OCI-M2 (cell line): ENCODE measurements at regions not wholly inside any gene's neighbourhood (a gene's known extent, or its start where the extent isn't known, plus 50 kb on each side); places are given as distances from the start of the nearest gene placed in this dataset.

Experiments
- DNase-seq: peaks from one replicate; lab custom pipeline; 2025; ENCODE audit not compliant: unreplicated experiment; lab: John Stamatoyannopoulos, UW

GRCh38 chr18:25727281-25727985 lies 363.0 kb downstream of the SS18 start:
- DNase-seq: no peak

GRCh38 chr18:25726298-25726697 lies 364.1 kb downstream of the SS18 start:
- no peak for DNase-seq

DNA sequence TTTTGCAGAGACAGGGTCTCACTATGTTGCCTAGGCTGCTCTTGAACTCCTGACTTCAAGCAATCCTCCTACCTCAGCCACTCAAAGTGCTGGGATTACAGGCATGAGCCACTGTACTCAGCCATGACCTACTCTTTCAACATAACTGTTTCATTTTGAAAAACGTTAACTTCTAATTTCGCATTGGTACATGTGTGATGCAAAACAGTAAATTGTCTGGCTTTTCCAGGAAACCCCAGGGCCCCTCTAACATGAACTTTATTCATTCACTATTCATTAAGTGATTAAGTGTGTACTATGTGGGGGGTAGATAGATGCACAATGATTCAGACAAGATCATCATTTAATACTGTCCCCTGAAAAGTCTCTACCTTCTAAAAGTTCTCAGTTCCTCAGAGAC lies 364.9 kb downstream of the SS18 start:
- no peak for DNase-seq

DNA sequence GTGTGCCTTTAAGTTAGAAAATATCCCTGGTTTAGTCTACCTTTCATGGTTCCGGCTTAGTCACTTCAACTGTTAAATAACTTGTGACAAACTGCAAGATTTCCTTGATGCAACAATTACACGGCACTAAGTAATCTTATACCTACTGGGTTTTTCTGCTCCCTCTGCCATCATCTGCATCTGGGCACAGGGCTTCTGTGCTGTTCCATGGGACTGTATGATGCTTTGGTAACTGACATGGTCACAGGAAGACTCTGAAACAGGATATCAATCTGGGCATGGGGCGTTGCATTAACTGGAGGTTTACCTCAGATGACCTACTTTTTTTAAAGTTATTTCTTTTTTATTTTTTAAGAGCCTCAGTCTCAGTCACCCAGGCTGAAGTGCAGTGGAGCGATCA lies 365.4 kb downstream of the SS18 start:
- DNase-seq: no peak

DNA sequence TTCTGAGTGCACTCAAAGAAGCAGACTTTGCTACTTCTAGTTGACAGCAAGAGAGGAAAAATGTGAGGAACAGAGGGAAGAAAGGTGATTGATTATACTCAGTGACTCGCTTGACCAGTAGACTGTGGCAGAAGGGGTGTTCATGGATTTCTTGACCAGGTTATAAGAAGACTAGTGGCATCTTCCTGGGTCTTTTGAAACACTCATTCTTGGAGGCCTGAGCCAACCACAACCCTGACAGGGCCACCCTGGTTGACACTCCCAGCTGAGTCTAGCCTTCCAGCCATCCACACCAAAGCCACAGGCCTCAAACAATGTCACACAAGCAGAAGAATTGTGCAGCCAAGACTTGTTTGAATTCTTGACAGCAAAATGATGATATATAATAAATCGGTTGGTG lies 366.3 kb downstream of the SS18 start:
- no peak for DNase-seq

DNA sequence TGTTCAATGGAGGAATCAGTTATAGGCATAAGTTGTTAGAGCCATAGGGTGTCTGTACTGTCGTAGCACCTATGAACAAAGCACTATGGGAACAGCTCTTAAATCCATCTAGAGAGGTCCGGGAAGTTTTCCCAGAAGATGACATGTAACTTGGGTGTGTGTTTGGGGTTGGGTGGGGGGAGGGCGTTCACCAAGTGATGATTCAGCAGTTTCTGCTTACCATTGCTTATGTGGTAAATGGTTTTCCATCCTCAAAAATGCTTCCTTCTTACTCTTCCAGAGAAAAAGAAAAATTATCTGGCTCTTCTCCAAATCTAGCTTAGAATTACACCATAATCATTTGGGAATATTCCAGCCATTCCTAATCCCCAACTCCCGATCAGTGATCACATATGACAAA lies 361.1 kb upstream of the ZNF521 start:
- no peak for DNase-seq

DNA sequence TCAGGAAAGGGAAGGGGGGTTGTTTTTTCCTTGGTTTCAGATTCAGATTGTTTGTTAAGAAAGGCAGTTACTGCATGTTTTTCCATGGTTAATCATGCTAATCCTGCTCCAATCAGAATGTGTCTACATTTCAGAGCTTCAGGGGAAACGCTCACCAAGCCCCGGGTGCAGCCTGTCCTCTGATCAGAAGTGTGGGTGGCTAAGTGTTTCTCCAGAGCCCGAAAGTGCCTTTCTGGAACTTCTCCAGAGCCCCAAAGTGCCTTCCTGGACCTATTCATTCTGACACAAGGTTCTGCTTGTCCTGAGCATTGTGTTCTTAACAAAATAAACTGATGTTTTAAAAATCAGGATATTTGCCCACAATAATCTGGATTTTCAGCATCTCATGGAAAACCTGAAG lies 359.0 kb upstream of the ZNF521 start:
- DNase-seq: no peak

DNA sequence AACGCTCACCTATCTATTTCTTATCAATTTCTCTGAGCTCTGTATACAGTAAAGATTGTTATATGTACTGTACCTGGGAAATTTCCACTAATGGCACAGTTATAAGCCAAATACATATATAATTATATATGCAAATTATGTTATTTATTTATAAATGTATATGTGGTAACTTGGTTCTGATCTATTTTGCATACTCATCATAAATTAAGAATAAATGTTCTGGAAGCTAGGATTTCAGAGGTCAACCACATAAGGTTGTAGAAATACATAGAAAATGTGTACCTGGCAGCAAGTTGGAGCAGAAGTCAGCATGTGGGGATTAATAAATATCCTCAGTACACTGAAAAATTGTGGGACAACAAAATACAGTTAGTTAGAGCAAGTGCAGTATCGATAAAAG lies 353.7 kb upstream of the ZNF521 start:
- no peak for DNase-seq

- no peak for DNase-seq
These were observed 352.5 kb upstream of the ZNF521 start for GRCh38 chr18:25704494-25704893.

GRCh38 chr18:25704071-25704470 lies 352.1 kb upstream of the ZNF521 start:
- no peak for DNase-seq

DNA sequence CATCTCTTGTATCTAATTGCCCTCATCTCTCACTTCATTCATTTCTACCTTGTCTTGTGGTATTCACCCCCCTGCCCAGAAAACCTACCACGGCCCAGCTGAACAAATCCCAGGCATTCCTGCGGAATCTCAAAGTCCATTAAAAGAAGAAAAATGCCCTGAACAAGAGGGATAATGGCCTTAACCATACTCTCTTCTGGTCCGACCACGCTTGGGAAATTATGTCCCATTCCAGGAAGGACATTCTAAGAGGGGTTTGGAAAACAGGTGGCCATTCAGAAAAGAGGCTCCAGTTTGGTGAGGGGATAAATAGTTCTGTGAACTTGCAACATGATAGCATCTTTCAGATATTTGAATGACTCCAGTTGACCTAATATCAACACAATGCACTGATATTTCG lies 349.9 kb upstream of the ZNF521 start:
- DNase-seq: no peak

- no peak for DNase-seq
These were observed 335.1 kb upstream of the ZNF521 start for GRCh38 chr18:25686960-25687500.

GRCh38 chr18:25685088-25685487 lies 333.1 kb upstream of the ZNF521 start:
- no peak for DNase-seq

DNA sequence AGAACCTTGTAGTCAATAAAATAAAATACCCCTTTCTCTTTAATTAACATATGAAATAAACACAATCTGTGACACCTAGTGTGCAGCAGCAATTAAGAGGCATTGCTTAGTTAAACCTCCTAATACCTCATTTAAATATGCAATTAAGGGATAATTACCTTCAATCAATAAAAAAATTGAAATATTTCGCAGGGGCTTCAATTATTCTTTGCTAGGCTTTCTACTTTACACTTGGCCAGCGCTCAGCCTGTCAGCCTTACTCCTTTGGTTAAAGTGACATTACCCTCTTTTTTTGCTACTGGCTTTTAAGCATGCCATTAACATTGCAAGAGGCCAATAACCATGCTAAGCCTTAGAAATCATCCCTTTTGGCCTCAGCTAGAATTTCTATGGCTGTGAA lies 327.5 kb upstream of the ZNF521 start:
- DNase-seq: no peak

DNA sequence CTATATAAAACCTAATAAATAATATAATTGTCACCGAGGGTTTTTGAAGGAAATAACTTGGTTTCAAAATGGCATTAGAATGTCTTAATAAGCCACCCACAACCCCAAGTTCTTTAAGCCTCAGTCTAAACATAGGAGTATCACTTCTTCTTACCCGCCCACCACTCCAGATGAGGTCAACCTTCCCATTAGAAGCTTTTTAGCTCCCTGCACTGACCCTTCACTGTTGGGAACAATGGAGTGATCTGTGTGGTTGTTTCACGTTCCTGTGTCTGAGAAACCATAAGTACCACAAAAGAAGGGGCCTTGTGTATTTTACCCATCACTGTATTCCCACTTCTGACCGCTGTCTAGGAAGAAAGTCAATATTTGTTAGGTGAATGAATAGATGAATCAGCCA lies 326.3 kb upstream of the ZNF521 start:
- DNase-seq: no peak

DNA sequence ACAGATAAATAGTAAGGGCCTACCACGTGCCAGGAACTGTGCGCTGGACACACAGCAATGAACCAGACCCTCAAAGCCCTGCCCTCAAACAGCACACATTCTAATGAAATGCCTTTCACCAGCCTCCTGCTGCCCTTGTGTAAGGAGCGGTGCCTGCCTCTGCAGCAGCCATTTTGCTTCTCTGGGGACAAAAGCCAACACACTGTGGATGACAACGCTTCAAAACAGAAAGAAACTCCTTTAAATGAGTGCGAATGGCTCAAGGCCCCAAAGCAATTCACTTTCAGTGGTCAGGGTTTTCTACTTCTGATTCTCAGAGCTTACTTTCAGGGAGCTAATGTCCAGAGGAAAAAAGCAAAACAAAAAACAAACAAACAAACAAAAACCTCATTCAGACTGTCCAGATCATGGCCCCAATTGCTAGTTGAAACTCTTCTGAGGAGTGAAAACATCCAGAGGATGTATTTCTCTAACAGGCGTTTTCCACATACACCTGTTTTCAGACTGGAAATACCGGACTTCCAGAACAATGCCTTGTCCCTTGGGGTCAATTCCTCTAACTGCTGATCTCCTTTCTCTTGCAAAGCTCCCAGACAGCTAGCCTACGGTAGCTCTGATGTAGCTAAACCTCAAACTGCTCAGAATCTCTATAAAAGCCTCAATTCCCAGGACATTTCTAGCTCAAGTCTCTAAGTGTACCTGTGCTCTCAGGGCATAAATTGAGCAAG lies 323.3 kb upstream of the ZNF521 start:
- no peak for DNase-seq

GRCh38 chr18:25674183-25674582 lies 322.2 kb upstream of the ZNF521 start:
- no peak for DNase-seq

DNA sequence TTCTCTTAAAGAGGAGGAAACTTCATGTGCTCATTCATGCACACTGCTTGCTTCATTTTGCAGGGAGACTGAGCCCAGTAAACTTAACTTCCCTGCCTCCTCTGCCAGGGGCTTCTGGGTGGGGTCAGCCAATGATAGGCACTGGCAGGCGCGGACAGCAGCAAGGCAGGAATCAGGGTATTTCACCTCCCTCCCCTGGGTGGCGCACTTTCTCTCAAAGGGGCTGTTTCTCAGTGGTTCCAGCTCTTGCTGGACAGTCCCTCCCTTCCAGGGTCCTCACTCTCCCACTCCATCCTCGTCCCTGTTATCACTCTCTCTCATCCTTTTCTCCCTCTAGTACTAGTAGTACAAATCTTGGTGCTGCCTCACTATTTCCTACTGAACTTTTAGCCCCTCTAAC lies 320.5 kb upstream of the ZNF521 start:
- no peak for DNase-seq

DNA sequence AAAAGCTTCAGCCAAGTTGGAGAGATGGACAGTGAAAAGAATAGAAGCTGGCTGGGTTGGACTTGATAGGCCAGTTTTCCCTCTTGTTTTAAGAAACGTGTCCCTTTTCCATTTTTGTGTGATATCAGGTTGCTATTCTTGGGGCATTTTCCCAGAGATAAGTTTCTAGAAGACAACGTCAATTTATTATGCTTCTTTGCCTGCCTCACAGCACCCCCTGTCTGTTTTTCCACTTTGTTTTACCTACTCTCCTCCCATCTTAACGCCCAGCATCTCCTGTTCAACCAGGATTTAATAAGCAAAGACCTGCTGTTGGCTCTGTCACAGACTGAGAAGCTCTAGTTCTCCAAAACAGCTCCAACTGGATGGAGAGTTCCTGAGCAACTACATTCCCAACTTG lies 317.8 kb upstream of the ZNF521 start:
- DNase-seq: no peak

DNA sequence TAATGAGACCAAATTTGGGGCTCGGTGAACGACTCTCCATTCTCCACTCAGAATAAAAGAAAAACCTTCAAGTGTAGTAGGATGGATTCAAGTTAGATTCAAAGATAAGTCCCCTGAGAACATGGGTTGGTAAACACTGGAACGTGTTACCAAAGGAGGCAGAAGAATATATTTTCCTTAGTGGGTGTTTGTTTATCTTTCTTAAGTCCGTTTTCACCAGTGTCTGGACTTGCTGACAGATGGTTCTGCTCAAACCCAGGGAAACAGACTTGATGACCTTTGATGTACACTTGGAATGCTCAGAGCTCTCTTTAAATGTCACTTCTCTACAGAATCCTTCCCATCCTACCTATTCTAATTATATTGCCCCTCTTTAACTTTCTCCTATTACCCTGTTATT lies 310.3 kb upstream of the ZNF521 start:
- DNase-seq: no peak

DNA sequence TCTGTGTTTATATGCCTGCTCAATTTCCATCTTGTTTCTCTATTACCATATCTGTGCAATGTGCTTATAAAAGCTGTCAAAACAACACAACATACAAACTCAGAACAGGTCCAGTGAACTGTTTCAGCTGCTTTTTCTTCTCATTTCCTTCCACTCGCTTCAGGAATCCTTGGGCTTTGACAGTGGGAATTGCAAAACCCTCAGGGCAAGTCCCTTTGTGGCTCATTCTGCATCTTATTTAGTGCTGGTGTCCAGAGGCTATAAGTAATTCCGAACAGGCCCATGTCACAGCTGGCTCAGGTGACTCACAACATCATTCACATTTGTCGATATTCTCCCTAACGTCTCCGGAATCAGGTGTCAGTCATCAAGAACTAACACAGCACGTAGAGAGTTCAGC lies 309.9 kb upstream of the ZNF521 start:
- DNase-seq: no peak

GRCh38 chr18:25659541-25659940 lies 307.6 kb upstream of the ZNF521 start:
- DNase-seq: no peak

GRCh38 chr18:25658476-25658875 lies 306.5 kb upstream of the ZNF521 start:
- no peak for DNase-seq
